ENCODE measurements at regions not wholly inside any gene's neighbourhood (a gene's known extent, or its start where the extent isn't known, plus 50 kb on each side); places are given as distances from the start of the nearest gene placed in this dataset.
"Not testable (repeated sequence)": the region's sequence is repeated elsewhere in the genome, so short reads cannot be mapped to it uniquely, and the experiment has no call there.

- ChIA-PET POLR2A (no interaction called here), CTCF (no interaction called here)
- Histone ChIP-seq H3K4me2 (replicated peaks; ENCODE audit: low read depth, low read length, poor library complexity, severe bottlenecking) (no peak overlapping the region), H3K9ac (ENCODE audit: low read length) (no peak overlapping the region), H3K79me2 (ENCODE audit: control insufficient read depth, insufficient read depth, low read length) (no peaks in the 10 kb centered on the region), H3K27me3 (replicated peaks in 1 of 4; ENCODE audit: control extremely low read depth in 1 of 4, control insufficient read depth in 3 of 4, insufficient read depth in 4 of 4, low read length in 3 of 4) (no peaks in the 10 kb centered on the region), H4K20me1 (ENCODE audit: control insufficient read depth, insufficient read depth, low read length, poor library complexity, severe bottlenecking) (no peaks in the 10 kb centered on the region), H3K36me3 (replicated peaks in 1 of 2; ENCODE audit: control extremely low read depth in 1 of 2, control insufficient read depth in 1 of 2, extremely low read depth in 1 of 2, insufficient read depth in 2 of 2, low read length in 1 of 2) (no peaks in the 10 kb centered on the region), H3K4me3 (ENCODE audit: control extremely low read depth in 1 of 5, extremely low read depth in 1 of 5, insufficient read depth in 1 of 5, low read depth in 2 of 5, low read length in 4 of 5) (no peak overlapping the region), H2AFZ (ENCODE audit: insufficient read depth, low read depth, low read length, poor library complexity, severe bottlenecking) (no peak overlapping the region), H3K4me1 (ENCODE audit: control insufficient read depth in 2 of 2, insufficient read depth in 2 of 2, low read length in 2 of 2) (no peaks in the 10 kb centered on the region), H3K27ac (ENCODE audit: low read length in 2 of 2) (no peak overlapping the region), H3K9me3 (ENCODE audit: control extremely low read depth in 1 of 3, control insufficient read depth in 2 of 3, insufficient read depth in 1 of 3, low read length in 2 of 3) (no peaks in the 10 kb centered on the region)
- H3K27ac Mint-ChIP-seq = no peak overlapping the region
- H3K4me1 Mint-ChIP-seq = no peaks in the 10 kb centered on the region
- no peaks in the 10 kb centered on the region for H3K9me3 Mint-ChIP-seq (ENCODE audit: insufficient read depth)
- no peak overlapping the region for H3K4me3 Mint-ChIP-seq
- TF ChIP-seq CTCF (IDR thresholded peaks at IDR 0.05) (no peak), EZH2 (IDR thresholded peaks at IDR 0.05; ENCODE audit: borderline replicate concordance, insufficient read depth, low read depth, low read length, poor library complexity, severe bottlenecking) (no peak)
- no peak for ATAC-seq (ENCODE audit: low read depth)
- no peak for DNase-seq
- peaks cover 6% of the 10 kb centered on the region for H3K27me3 Mint-ChIP-seq
- intact Hi-C loops (cut with micrococcal nuclease) = no loop called here
- WGBS (ENCODE audit: insufficient coverage) = 96% methylated on average over 3 of the region's 4 CpGs
Observed at GRCh38 chr14:49250109-49250508, 336.1 kb downstream of the RPS29 start.

GRCh38 chr14:49249022-49249421 is 337.2 kb downstream of the RPS29 start:
- DNase-seq (no peak), ATAC-seq (ENCODE audit: low read depth) (no peak)
- H2AFZ ChIP-seq (ENCODE audit: insufficient read depth, low read depth, low read length, poor library complexity, severe bottlenecking) = no peak overlapping the region
- Mint-ChIP-seq H3K4me1 (no peaks in the 10 kb centered on the region), H3K27ac (no peak overlapping the region), H3K27me3 (peaks cover 6% of the 10 kb centered on the region), H3K9me3 (ENCODE audit: insufficient read depth) (no peaks in the 10 kb centered on the region), H3K4me3 (no peak overlapping the region)
- H3K4me1 ChIP-seq (ENCODE audit: control insufficient read depth in 2 of 2, insufficient read depth in 2 of 2, low read length in 2 of 2) = no peaks in the 10 kb centered on the region
- intact Hi-C loops (cut with micrococcal nuclease) = no loop called here
- H3K36me3 ChIP-seq (replicated peaks in 1 of 2; ENCODE audit: control extremely low read depth in 1 of 2, control insufficient read depth in 1 of 2, extremely low read depth in 1 of 2, insufficient read depth in 2 of 2, low read length in 1 of 2) = no peaks in the 10 kb centered on the region
- POLR2A ChIA-PET = no interaction called here
- peaks cover 0 to 5% (median 0%) of the 10 kb centered on the region in 3 donors for H3K9me3 ChIP-seq (ENCODE audit: control extremely low read depth in 1 of 3, control insufficient read depth in 2 of 3, insufficient read depth in 1 of 3, low read length in 2 of 3)
- no peak overlapping the region for H3K9ac ChIP-seq (ENCODE audit: low read length)
- H3K79me2 ChIP-seq (ENCODE audit: control insufficient read depth, insufficient read depth, low read length) = no peaks in the 10 kb centered on the region
- H3K27me3 ChIP-seq (replicated peaks in 1 of 4; ENCODE audit: control extremely low read depth in 1 of 4, control insufficient read depth in 3 of 4, insufficient read depth in 4 of 4, low read length in 3 of 4) = no peaks in the 10 kb centered on the region
- no peaks in the 10 kb centered on the region for H4K20me1 ChIP-seq (ENCODE audit: control insufficient read depth, insufficient read depth, low read length, poor library complexity, severe bottlenecking)
- CTCF ChIA-PET = no interaction called here
- H3K27ac ChIP-seq (ENCODE audit: low read length in 2 of 2) = no peak overlapping the region
- TF ChIP-seq CTCF (IDR thresholded peaks at IDR 0.05) (no peak), EZH2 (IDR thresholded peaks at IDR 0.05; ENCODE audit: borderline replicate concordance, insufficient read depth, low read depth, low read length, poor library complexity, severe bottlenecking) (no peak)
- H3K4me3 ChIP-seq (ENCODE audit: control extremely low read depth in 1 of 5, extremely low read depth in 1 of 5, insufficient read depth in 1 of 5, low read depth in 2 of 5, low read length in 4 of 5) = no peak overlapping the region
- H3K4me2 ChIP-seq (replicated peaks; ENCODE audit: low read depth, low read length, poor library complexity, severe bottlenecking) = no peak overlapping the region

GRCh38 chr14:49243777-49244176 is 342.4 kb downstream of the RPS29 start:
- CTCF ChIA-PET; H3K79me2 ChIP-seq (ENCODE audit: control insufficient read depth, insufficient read depth, low read length); H3K27ac ChIP-seq (ENCODE audit: low read length in 2 of 2); intact Hi-C loops (cut with micrococcal nuclease); ATAC-seq (ENCODE audit: low read depth); H2AFZ ChIP-seq (ENCODE audit: insufficient read depth, low read depth, low read length, poor library complexity, severe bottlenecking); H3K27me3 Mint-ChIP-seq; H3K9me3 Mint-ChIP-seq (ENCODE audit: insufficient read depth); H3K9ac ChIP-seq (ENCODE audit: low read length); H3K27me3 ChIP-seq (replicated peaks in 1 of 4; ENCODE audit: control extremely low read depth in 1 of 4, control insufficient read depth in 3 of 4, insufficient read depth in 4 of 4, low read length in 3 of 4); H3K4me3 Mint-ChIP-seq; POLR2A ChIA-PET; H3K4me2 ChIP-seq (replicated peaks; ENCODE audit: low read depth, low read length, poor library complexity, severe bottlenecking); H3K4me3 ChIP-seq (ENCODE audit: control extremely low read depth in 1 of 5, extremely low read depth in 1 of 5, insufficient read depth in 1 of 5, low read depth in 2 of 5, low read length in 4 of 5); H4K20me1 ChIP-seq (ENCODE audit: control insufficient read depth, insufficient read depth, low read length, poor library complexity, severe bottlenecking); H3K4me1 ChIP-seq (ENCODE audit: control insufficient read depth in 2 of 2, insufficient read depth in 2 of 2, low read length in 2 of 2); H3K36me3 ChIP-seq (replicated peaks in 1 of 2; ENCODE audit: control extremely low read depth in 1 of 2, control insufficient read depth in 1 of 2, extremely low read depth in 1 of 2, insufficient read depth in 2 of 2, low read length in 1 of 2); H3K4me1 Mint-ChIP-seq; H3K27ac Mint-ChIP-seq; DNase-seq: not testable (repeated sequence)
- peaks cover 0 to 15% (median 0%) of the 10 kb centered on the region in 3 donors for H3K9me3 ChIP-seq (ENCODE audit: control extremely low read depth in 1 of 3, control insufficient read depth in 2 of 3, insufficient read depth in 1 of 3, low read length in 2 of 3)
- WGBS (ENCODE audit: insufficient coverage) = 93% methylated on average over 4 of the region's 5 CpGs
